Stomach (tissue), 8 donors: ENCODE measurements at regions not wholly inside any gene's neighbourhood (a gene's known extent, or its start where the extent isn't known, plus 50 kb on each side); places are given as distances from the start of the nearest gene placed in this dataset.

Source experiments
- DNase-seq, 2 donors: peaks; one replicate each; pipeline versions ENCODE4 v3.0.0 to v3.0.0-alpha.2; 2013 to 2019
- H3K27ac ChIP-seq, 5 donors: fragments of 200-600 bp in 4 of 5; sonication (generic) in 4 of 5; one replicate each; pipeline ENCODE4 v1.5.1; 2013 to 2019; ENCODE audit warnings: mild to moderate bottlenecking in 1 of 5, moderate library complexity in 1 of 5
- H3K27me3 ChIP-seq, 3 donors: fragments of 200-600 bp; sonication (generic); one replicate each; pipeline ENCODE4 v1.5.1; 2017 to 2019; ENCODE audit warnings: mixed run types in 1 of 3
- H3K36me3 ChIP-seq, 4 donors: fragments of 200-600 bp; sonication (generic); 1 replicate in 3 of 4; 2 replicates in 1 of 4; pipeline ENCODE4 v1.5.1; 2016 to 2019
- H3K4me1 ChIP-seq, 4 donors: fragments of 200-600 bp; sonication (generic); one replicate each; pipeline ENCODE4 v1.5.1; 2016 to 2019
- H3K4me3 ChIP-seq, 4 donors: fragments of 200-600 bp; sonication (generic) in 3 of 4; one replicate each; pipeline ENCODE4 v1.5.1; 2016 to 2019; ENCODE audit warnings: mild to moderate bottlenecking in 1 of 4
- H3K9me3 ChIP-seq, 4 donors: fragments of 200-600 bp; sonication (generic); one replicate each; pipeline ENCODE4 v1.5.1; 2016 to 2019
- EP300 ChIP-seq: sonication (generic); formaldehyde crosslinking; IDR thresholded peaks from one replicate; pipeline ENCODE4 v1.6.1; 2017; ENCODE audit warnings: antibody characterized with exemption
- POLR2A ChIP-seq, 4 donors: fragments of 450-650 bp; IDR thresholded peaks; one replicate each; pipeline ENCODE4 v1.6.1; 2016; ENCODE audit warnings: antibody characterized with exemption in 4 of 4, control low read depth in 2 of 4, mild to moderate bottlenecking in 1 of 4, moderate library complexity in 1 of 4
- POLR2AphosphoS5 ChIP-seq, 3 donors: sonication (generic); formaldehyde crosslinking; IDR thresholded peaks; one replicate each; pipeline ENCODE4 v1.6.1; 2016; ENCODE audit warnings: antibody characterized with exemption in 3 of 3
- whole genome bisulfite sequencing, 5 donors: extraction: QIAGEN DNeasy Blood & Tissue Kit in 3 of 5; methylation state at CpG; one replicate each; pipeline versions ENCODE4 v1.1.5 to v1.1.7; 2013 to 2018; 5-methylcytosine and 5-hydroxymethylcytosine counted together
- intact Hi-C: fragments of 100-400 bp; cut with DNase I; formaldehyde crosslinking; loops from one replicate; pipeline ENCODE4 v1.15.1; 2023; ENCODE audit warnings: low total_unique reads
- TF ChIP-seq, protein P1 (sequence below), 7 experiments: fragments of 450-650 bp in 4 of 7; fragments of 200-600 bp in 3 of 7; sonication (generic) in 3 of 7; IDR thresholded peaks; one replicate each; pipeline ENCODE4 v1.5.1; 2016 to 2019; ENCODE audit warnings: antibody characterized with exemption in 7 of 7, control low read depth in 2 of 7, mild to moderate bottlenecking in 1 of 7
- donor health status: healthy with polysubstance abuse.
- donor health status: Bipolar disorder and iron deficiency.
- donor health status: healthy.

DNA sequence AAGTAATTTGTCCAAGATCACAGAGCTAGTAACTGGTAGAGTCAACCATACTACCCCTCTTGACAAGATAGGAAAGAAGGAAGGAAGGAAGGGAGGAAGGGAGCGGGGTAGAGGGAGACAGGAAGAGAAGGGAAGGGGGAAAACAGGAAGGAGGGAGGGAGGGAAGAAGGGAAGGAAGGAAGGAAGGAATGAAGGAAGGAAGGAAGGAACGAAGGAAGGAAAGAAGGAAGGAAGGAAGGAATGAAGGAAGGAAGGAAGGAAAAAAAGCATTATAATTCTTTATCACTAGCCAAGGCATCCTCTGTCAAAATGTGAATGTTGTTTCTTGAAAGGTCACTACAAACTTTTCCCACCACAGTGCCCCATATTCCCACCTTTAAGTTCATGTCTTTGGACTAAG lies 223.6 kb downstream of the SHQ1 start:
- WGBS, 5 donors = 68 to 95% (median 91%) methylated on average over 2 of the region's 2 CpGs
- Histone ChIP-seq H3K9me3 (no peaks in the 10 kb centered on the region), H3K36me3 (no peaks in the 10 kb centered on the region), H3K27me3 (no peaks in the 10 kb centered on the region), H3K27ac (no peak overlapping the region), H3K4me3 (no peak overlapping the region), H3K4me1 (peaks cover 0 to 10% (median 0%) of the 10 kb centered on the region in 4 donors)
- intact Hi-C loops = no loop called here
- no peak for DNase-seq
- TF ChIP-seq EP300 (no peak), POLR2AphosphoS5 (IDR thresholded peaks at IDR 0.05) (no peak), POLR2A (IDR thresholded peaks at IDR 0.05) (no peak)
- TF ChIP-seq, protein P1, sequence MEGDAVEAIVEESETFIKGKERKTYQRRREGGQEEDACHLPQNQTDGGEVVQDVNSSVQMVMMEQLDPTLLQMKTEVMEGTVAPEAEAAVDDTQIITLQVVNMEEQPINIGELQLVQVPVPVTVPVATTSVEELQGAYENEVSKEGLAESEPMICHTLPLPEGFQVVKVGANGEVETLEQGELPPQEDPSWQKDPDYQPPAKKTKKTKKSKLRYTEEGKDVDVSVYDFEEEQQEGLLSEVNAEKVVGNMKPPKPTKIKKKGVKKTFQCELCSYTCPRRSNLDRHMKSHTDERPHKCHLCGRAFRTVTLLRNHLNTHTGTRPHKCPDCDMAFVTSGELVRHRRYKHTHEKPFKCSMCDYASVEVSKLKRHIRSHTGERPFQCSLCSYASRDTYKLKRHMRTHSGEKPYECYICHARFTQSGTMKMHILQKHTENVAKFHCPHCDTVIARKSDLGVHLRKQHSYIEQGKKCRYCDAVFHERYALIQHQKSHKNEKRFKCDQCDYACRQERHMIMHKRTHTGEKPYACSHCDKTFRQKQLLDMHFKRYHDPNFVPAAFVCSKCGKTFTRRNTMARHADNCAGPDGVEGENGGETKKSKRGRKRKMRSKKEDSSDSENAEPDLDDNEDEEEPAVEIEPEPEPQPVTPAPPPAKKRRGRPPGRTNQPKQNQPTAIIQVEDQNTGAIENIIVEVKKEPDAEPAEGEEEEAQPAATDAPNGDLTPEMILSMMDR (IDR thresholded peaks at IDR 0.05) = no peak

DNA sequence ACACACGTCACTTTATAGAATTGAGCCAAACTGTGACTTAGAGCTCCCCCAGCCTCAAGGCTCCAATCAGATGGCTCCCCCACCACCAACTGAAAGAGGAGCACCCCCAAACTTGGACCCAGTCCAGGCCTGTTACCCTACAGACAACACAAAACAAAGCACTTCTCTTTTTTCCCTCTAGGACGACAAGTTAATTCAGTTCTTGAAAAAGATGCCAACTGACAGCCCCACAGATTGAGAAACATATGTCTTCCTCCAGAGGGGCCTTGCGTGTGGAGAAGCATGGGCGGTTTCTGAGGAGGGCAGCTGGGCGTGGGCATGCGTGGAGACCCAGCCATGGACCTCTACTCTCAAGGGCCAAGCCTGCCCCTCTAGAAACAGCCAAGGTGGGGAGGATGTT lies 229.5 kb downstream of the SHQ1 start:
- TF ChIP-seq EP300 (no peak), POLR2A (IDR thresholded peaks at IDR 0.05) (no peak), POLR2AphosphoS5 (IDR thresholded peaks at IDR 0.05) (no peak)
- TF ChIP-seq, protein P1 (IDR thresholded peaks at IDR 0.05) = no peak
- H3K36me3 ChIP-seq = no peaks in the 10 kb centered on the region
- no peak for DNase-seq
- no peaks in the 10 kb centered on the region for H3K27me3 ChIP-seq
- WGBS, 5 donors = 79 to 91% (median 90%) methylated on average over 6 of the region's 6 CpGs
- H3K27ac ChIP-seq = no peak overlapping the region
- H3K4me1 ChIP-seq = no peaks in the 10 kb centered on the region
- no peak overlapping the region for H3K4me3 ChIP-seq
- intact Hi-C loops = no loop called here
- H3K9me3 ChIP-seq = peaks cover 0 to 9% (median 3%) of the 10 kb centered on the region in 4 donors

DNA sequence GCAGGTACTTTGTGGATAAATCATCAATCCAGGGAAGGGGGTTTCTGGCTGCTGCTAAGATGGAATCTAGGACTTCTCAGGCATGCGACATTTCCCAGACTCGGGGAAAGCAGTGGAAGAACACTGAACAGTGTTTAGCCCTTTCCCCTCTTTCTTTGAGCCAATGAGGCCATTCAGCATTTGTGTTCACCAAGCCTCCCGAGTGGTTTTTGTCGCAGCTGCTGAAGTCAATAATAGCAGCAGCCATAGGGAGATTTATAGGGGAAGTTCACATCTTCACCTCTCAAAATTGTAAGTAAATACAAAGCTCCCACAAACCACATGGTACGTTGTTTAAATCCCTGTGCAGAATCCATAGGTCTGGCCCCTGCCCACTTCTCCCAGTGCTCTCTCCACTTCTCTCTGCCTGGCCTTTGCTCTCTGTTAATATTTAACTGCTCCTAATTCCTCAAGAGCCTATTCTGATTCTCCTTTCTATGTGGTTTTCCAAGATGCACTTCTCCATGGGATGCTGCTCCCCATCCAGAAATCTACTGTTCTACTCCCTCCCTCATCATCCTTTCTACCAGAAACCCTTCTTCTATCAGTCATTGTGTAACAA lies 230.7 kb downstream of the SHQ1 start:
- H3K27ac ChIP-seq = no peak overlapping the region
- no peak overlapping the region for H3K4me3 ChIP-seq
- DNase-seq = no peak
- H3K4me1 ChIP-seq = no peaks in the 10 kb centered on the region
- intact Hi-C loops = no loop called here
- H3K9me3 ChIP-seq = peaks cover 0 to 9% (median 3%) of the 10 kb centered on the region in 4 donors
- no peaks in the 10 kb centered on the region for H3K36me3 ChIP-seq
- no peak for TF ChIP-seq POLR2AphosphoS5 (IDR thresholded peaks at IDR 0.05)
- no peaks in the 10 kb centered on the region for H3K27me3 ChIP-seq
- WGBS, 5 donors = 50 to 66% (median 58%) methylated on average over 5 of the region's 5 CpGs

DNA sequence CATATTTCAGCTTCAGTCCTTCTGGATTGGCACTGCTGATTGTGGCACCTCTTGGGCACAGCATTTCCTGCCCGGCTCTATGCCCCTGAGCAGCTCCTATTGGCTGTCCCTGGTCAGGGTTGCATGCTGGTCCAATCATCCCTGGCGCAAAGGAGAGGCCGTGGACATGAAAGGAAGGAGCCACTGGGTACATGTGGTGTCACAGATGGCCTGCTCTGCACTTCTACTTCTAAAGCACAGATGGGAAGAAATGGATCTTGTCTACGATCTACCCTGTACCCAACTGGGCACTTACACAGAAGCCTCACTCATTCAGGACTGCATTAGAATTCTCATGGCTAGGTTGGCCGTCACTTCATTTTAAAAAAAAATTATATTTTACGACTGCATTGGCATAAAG lies 232.5 kb downstream of the SHQ1 start:
- Histone ChIP-seq H3K4me3 (no peak overlapping the region), H3K27ac (no peak overlapping the region), H3K27me3 (no peaks in the 10 kb centered on the region), H3K9me3 (peaks cover 0 to 9% (median 3%) of the 10 kb centered on the region in 4 donors), H3K36me3 (no peaks in the 10 kb centered on the region), H3K4me1 (no peaks in the 10 kb centered on the region)
- DNase-seq = no peak
- WGBS, 5 donors = 84 to 98% (median 95%) methylated on average over 6 of the region's 6 CpGs
- no peak for TF ChIP-seq POLR2AphosphoS5 (IDR thresholded peaks at IDR 0.05)
- TF ChIP-seq, protein P1 (IDR thresholded peaks at IDR 0.05) = no peak
- TF ChIP-seq POLR2A (IDR thresholded peaks at IDR 0.05) = no peak
- TF ChIP-seq EP300 = no peak
- intact Hi-C loops = no loop called here

DNA sequence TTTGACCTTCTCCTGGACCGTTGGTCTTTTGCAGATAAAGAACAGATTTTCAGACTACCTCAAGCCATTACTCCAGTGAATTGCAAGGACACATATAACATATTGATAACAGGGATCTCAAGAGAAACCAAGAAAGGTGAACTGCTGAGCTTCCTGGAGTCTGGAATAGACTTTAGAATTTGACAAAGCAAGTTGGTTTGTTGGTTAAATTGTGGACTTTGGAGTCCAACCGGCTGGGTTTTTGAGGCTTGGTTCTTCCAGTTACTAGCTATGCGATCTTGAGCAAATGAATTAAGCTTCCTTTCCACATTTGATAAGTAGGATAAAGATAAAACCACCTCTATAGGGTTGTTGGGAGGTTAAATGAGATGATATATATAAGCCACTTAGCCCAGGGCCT lies 233.1 kb downstream of the SHQ1 start:
- no peaks in the 10 kb centered on the region for H3K36me3 ChIP-seq
- no peaks in the 10 kb centered on the region for H3K27me3 ChIP-seq
- H3K9me3 ChIP-seq = peaks cover 0 to 9% (median 3%) of the 10 kb centered on the region in 4 donors
- H3K4me1 ChIP-seq = no peaks in the 10 kb centered on the region
- no peak for DNase-seq
- no peak overlapping the region for H3K4me3 ChIP-seq
- intact Hi-C loops = no loop called here
- H3K27ac ChIP-seq = no peak overlapping the region
- TF ChIP-seq, protein P1 (IDR thresholded peaks at IDR 0.05) = no peak
- no peak for TF ChIP-seq POLR2AphosphoS5 (IDR thresholded peaks at IDR 0.05)
- TF ChIP-seq EP300 = no peak
- no peak for TF ChIP-seq POLR2A (IDR thresholded peaks at IDR 0.05)
- WGBS, 5 donors = 49 to 56% (median 50%) methylated on average over 3 of the region's 3 CpGs
